ENCODE measurements at regions not wholly inside any gene's neighbourhood (a gene's known extent, or its start where the extent isn't known, plus 50 kb on each side); places are given as distances from the start of the nearest gene placed in this dataset.

- no peak for DNase-seq (ENCODE audit: low read depth in 2 of 2)
These were observed 262.0 kb downstream of the PAX1 start for GRCh38 chr20:21967481-21967880.

GRCh38 chr20:21956591-21956990 lies 251.1 kb downstream of the PAX1 start:
- DNase-seq (ENCODE audit: low read depth in 2 of 2): no peak

GRCh38 chr20:21947406-21947805 lies 241.9 kb downstream of the PAX1 start:
- no peak for DNase-seq (ENCODE audit: low read depth in 2 of 2)

- DNase-seq (ENCODE audit: low read depth in 2 of 2): no peak
These were observed 238.8 kb downstream of the PAX1 start for GRCh38 chr20:21944227-21944626.

- DNase-seq (ENCODE audit: low read depth in 2 of 2): no peak
These were observed 236.7 kb downstream of the PAX1 start for GRCh38 chr20:21941941-21942805.

- DNase-seq (ENCODE audit: low read depth in 2 of 2): no peak
These were observed 231.4 kb downstream of the PAX1 start for GRCh38 chr20:21936720-21937380.

- DNase-seq (ENCODE audit: low read depth in 2 of 2): no peak
These were observed 230.8 kb downstream of the PAX1 start for GRCh38 chr20:21936261-21936660.

GRCh38 chr20:21933526-21933925 lies 228.1 kb downstream of the PAX1 start:
- no peak for DNase-seq (ENCODE audit: low read depth in 2 of 2)

- no peak for DNase-seq (ENCODE audit: low read depth in 2 of 2)
These were observed 215.8 kb downstream of the PAX1 start for GRCh38 chr20:21921251-21921650.

- no peak for DNase-seq (ENCODE audit: low read depth in 2 of 2)
These were observed 214.7 kb downstream of the PAX1 start for GRCh38 chr20:21920211-21920610.

- DNase-seq (ENCODE audit: low read depth in 2 of 2): no peak
These were observed 212.9 kb downstream of the PAX1 start for GRCh38 chr20:21918398-21918797.

GRCh38 chr20:21902391-21902790 lies 196.9 kb downstream of the PAX1 start:
- DNase-seq (ENCODE audit: low read depth in 2 of 2): no peak

GRCh38 chr20:21901470-21902275 lies 196.2 kb downstream of the PAX1 start:
- no peak for DNase-seq (ENCODE audit: low read depth in 2 of 2)

- DNase-seq (ENCODE audit: low read depth in 2 of 2): no peak
These were observed 195.0 kb downstream of the PAX1 start for GRCh38 chr20:21900431-21900830.

GRCh38 chr20:21874921-21875320 lies 169.5 kb downstream of the PAX1 start:
- DNase-seq (ENCODE audit: low read depth in 2 of 2): no peak

GRCh38 chr20:21874127-21874526 lies 168.7 kb downstream of the PAX1 start:
- DNase-seq (ENCODE audit: low read depth in 2 of 2): no peak

- DNase-seq (ENCODE audit: low read depth in 2 of 2): no peak
These were observed 167.8 kb downstream of the PAX1 start for GRCh38 chr20:21873291-21873690.

- no peak for DNase-seq (ENCODE audit: low read depth in 2 of 2)
These were observed 162.3 kb downstream of the PAX1 start for GRCh38 chr20:21867811-21868210.

GRCh38 chr20:21867353-21867752 lies 161.9 kb downstream of the PAX1 start:
- DNase-seq (ENCODE audit: low read depth in 2 of 2): no peak

- no peak for DNase-seq (ENCODE audit: low read depth in 2 of 2)
These were observed 157.5 kb downstream of the PAX1 start for GRCh38 chr20:21862956-21863355.

GRCh38 chr20:21862259-21862946 lies 156.9 kb downstream of the PAX1 start:
- no peak for DNase-seq (ENCODE audit: low read depth in 2 of 2)

- DNase-seq (ENCODE audit: low read depth in 2 of 2): no peak
These were observed 135.5 kb downstream of the PAX1 start for GRCh38 chr20:21840991-21841390.

All from stimulated activated CD4-positive, alpha-beta T cell treated with anti-CD3 and anti-CD28 coated beads, Interleukin-12 subunit alpha, Interleukin-12 subunit beta, amount 100 ng/mL, for 24 hours (primary cell).